ENCODE measurements at regions not wholly inside any gene's neighbourhood (a gene's known extent, or its start where the extent isn't known, plus 50 kb on each side); places are given as distances from the start of the nearest gene placed in this dataset.

DNA sequence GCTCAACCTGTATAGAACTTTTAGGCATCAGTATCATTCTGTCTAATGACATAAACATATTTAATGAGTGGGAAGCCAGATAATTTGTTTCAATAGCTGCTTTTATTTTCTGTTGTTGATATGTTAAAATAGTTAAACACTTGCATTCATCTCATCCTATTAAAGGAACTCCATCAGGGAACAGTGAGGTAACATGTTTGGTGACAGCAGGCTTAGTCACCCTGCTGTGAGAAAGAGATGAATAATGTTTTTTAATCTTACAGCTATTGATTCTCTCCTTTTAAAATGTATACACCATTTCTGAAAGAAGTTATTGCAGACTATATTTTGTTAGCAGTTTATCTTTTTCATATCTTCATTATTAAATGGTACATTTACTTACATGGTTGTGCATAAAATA lies 123.3 kb upstream of the CWC22 start:
- Mint-ChIP-seq H3K9me3 (ENCODE audit: unreplicated experiment) (no peaks in the 10 kb centered on the region), H3K4me3 (ENCODE audit: unreplicated experiment) (no peak overlapping the region), H3K27me3 (ENCODE audit: insufficient read depth, unreplicated experiment) (no peaks in the 10 kb centered on the region), H3K27ac (ENCODE audit: low read depth, unreplicated experiment) (peak overlapping the region; percentile 39), H3K36me3 (ENCODE audit: insufficient read depth, unreplicated experiment) (no peaks in the 10 kb centered on the region), H3K4me1 (ENCODE audit: insufficient read depth, unreplicated experiment) (peaks cover 10% of the 10 kb centered on the region)
- ChIA-PET CTCF (interaction anchor here (0.6 to 1.2 kb wide), 4 partner anchors 87 to 1336 kb away, joined by 3 to 4 read pairs (median 4); no protein-coding TSS in a partner anchor), POLR2A (no interaction called here)
- intact Hi-C loops (cut with micrococcal nuclease) = no loop called here
- peak; percentile 47 for DNase-seq (ENCODE audit: unreplicated experiment)
- no peak for TF ChIP-seq CTCF (IDR thresholded peaks at IDR 0.05; ENCODE audit: unreplicated experiment)
- BruUV-seq (replicated peaks) = no TSS peak

- Mint-ChIP-seq H3K27me3 (ENCODE audit: insufficient read depth, unreplicated experiment) (no peaks in the 10 kb centered on the region), H3K9me3 (ENCODE audit: unreplicated experiment) (no peaks in the 10 kb centered on the region), H3K27ac (ENCODE audit: low read depth, unreplicated experiment) (no peak overlapping the region), H3K4me3 (ENCODE audit: unreplicated experiment) (no peak overlapping the region), H3K36me3 (ENCODE audit: insufficient read depth, unreplicated experiment) (no peaks in the 10 kb centered on the region), H3K4me1 (ENCODE audit: insufficient read depth, unreplicated experiment) (peaks cover 16% of the 10 kb centered on the region)
- no peak for DNase-seq (ENCODE audit: unreplicated experiment)
- intact Hi-C loops (cut with micrococcal nuclease) = loop anchor here (10.0 kb wide), 1 partner anchor 1946 kb away; no protein-coding TSS in a partner anchor
- TF ChIP-seq CTCF (IDR thresholded peaks at IDR 0.05; ENCODE audit: unreplicated experiment) = no peak
- ChIA-PET POLR2A (interaction anchor here (1.8 kb wide), 1 partner anchor 852 kb away, joined by 7 read pairs; the partner anchor contains the start of gene UBE2E3), CTCF (interaction anchor here (0.6 to 1.9 kb wide), 4 partner anchors 185 to 1494 kb away, joined by 3 to 9 read pairs (median 3); no protein-coding TSS in a partner anchor)
- BruUV-seq (replicated peaks) = no TSS peak
Observed at GRCh38 chr2:180128861-180129260, 121.8 kb upstream of the CWC22 start.

DNA sequence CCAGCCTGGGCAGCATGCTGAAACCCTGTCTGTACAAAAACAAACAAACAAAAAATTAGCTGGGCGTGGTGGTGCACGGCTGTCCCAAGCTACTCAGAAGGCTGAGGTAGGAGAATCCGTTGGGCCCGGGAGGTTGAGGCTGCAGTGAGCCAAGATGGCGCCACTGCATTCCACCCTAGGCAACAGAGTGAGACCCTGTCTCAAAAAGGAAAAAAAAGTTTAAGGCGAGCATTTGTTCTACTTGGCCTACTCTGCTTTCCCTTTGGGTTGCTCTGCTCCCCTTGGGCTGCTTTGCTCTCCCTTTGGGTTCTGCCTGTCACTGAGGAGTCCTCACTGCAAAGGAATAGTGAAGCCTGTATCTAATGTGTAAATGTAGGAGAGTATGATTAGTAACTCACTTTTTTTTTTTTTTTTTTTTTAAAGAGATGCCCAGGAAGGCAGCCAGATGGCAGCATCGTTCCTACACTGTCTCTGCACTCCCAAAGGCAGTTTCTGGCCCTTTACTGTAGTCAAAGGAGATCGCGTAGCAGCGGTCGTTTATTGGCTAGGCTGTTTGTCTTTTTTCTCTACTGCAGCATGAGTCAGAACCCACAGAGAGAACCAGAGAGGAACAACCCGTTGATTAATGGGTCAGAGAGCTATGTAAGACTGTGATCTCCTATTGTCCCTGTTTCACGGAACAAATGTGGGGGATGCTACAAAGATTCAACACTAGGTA lies 118.3 kb upstream of the CWC22 start:
- no peaks in the 10 kb centered on the region for H3K27me3 Mint-ChIP-seq (ENCODE audit: insufficient read depth, unreplicated experiment)
- CTCF ChIA-PET = interaction anchor here (0.5 to 3.1 kb wide), 68 partner anchors 10 to 1992 kb away, joined by 3 to 25 read pairs (median 3); partner anchors contain the start of genes ITGA4 and UBE2E3
- no peak overlapping the region for H3K27ac Mint-ChIP-seq (ENCODE audit: low read depth, unreplicated experiment)
- POLR2A ChIA-PET = interaction anchor here (0.5 to 1.8 kb wide), 8 partner anchors 115 to 1565 kb away, joined by 3 to 7 read pairs (median 4); partner anchors contain the start of gene UBE2E3
- no peaks in the 10 kb centered on the region for H3K9me3 Mint-ChIP-seq (ENCODE audit: unreplicated experiment)
- no TSS peak for BruUV-seq (replicated peaks)
- no peaks in the 10 kb centered on the region for H3K36me3 Mint-ChIP-seq (ENCODE audit: insufficient read depth, unreplicated experiment)
- peak; percentile 88 for DNase-seq (ENCODE audit: unreplicated experiment)
- intact Hi-C loops (cut with micrococcal nuclease) = loop anchor here (1.0 to 10.0 kb wide), 7 partner anchors 115 to 1949 kb away; partner anchors contain the start of gene UBE2E3
- TF ChIP-seq CTCF (IDR thresholded peaks at IDR 0.05; ENCODE audit: unreplicated experiment) = peak; percentile 46
- H3K4me3 Mint-ChIP-seq (ENCODE audit: unreplicated experiment) = no peak overlapping the region
- H3K4me1 Mint-ChIP-seq (ENCODE audit: insufficient read depth, unreplicated experiment) = peaks cover 10% of the 10 kb centered on the region
